Tibial nerve (tissue), 4 donors: ENCODE measurements at regions not wholly inside any gene's neighbourhood (a gene's known extent, or its start where the extent isn't known, plus 50 kb on each side); places are given as distances from the start of the nearest gene placed in this dataset.
"Not testable (repeated sequence)": the region's sequence is repeated elsewhere in the genome, so short reads cannot be mapped to it uniquely, and the experiment has no call there.

ENCODE experiments used
- DNase-seq, 2 donors: peaks; one replicate each; pipeline ENCODE4 v3.0.0-alpha.2; 2019; ENCODE audit warnings: low spot score in 2 of 2
- H3K27ac ChIP-seq, 4 donors: fragments of 200-600 bp; sonication (generic) in 3 of 4; one replicate each; pipeline ENCODE4 v1.5.1; 2017 to 2019; ENCODE audit warnings: mild to moderate bottlenecking in 1 of 4
- H3K27me3 ChIP-seq, 2 donors: fragments of 200-600 bp; sonication (generic) in 1 of 2; one replicate each; pipeline versions ENCODE4 v1.5.1 to v1.6.0; 2017 to 2019
- H3K36me3 ChIP-seq, 3 donors: fragments of 200-600 bp; sonication (generic); one replicate each; pipeline ENCODE4 v1.5.1; 2018 to 2019
- H3K4me1 ChIP-seq, 4 donors: fragments of 200-600 bp; sonication (generic) in 3 of 4; one replicate each; pipeline ENCODE4 v1.5.1; 2017 to 2019
- H3K4me3 ChIP-seq, 4 donors: fragments of 200-600 bp; sonication (generic) in 3 of 4; one replicate each; pipeline ENCODE4 v1.5.1; 2017 to 2019; ENCODE audit warnings: mild to moderate bottlenecking in 1 of 4, moderate library complexity in 1 of 4
- H3K9me3 ChIP-seq, 4 donors: fragments of 200-600 bp; sonication (generic) in 3 of 4; one replicate each; pipeline ENCODE4 v1.5.1; 2017 to 2019
- EP300 ChIP-seq, 2 donors: sonication (generic); formaldehyde crosslinking; IDR thresholded peaks; one replicate each; pipeline ENCODE4 v1.6.1; 2017; ENCODE audit warnings: antibody characterized with exemption in 2 of 2, mild to moderate bottlenecking in 1 of 2
- POLR2A ChIP-seq, 2 donors: fragments of 450-650 bp; IDR thresholded peaks; one replicate each; pipeline ENCODE4 v1.6.1; 2017; ENCODE audit warnings: antibody characterized with exemption in 2 of 2, mild to moderate bottlenecking in 2 of 2, moderate library complexity in 2 of 2
- WGBS, 2 donors: methylation state at CpG; one replicate each; pipeline ENCODE4 v1.1.5; 2018; 5-methylcytosine and 5-hydroxymethylcytosine counted together
- TF ChIP-seq, protein P1 (sequence below), 5 experiments: fragments of 200-600 bp in 3 of 5; fragments of 450-650 bp in 2 of 5; sonication (generic) in 3 of 5; IDR thresholded peaks; one replicate each; pipeline ENCODE4 v1.5.1; 2016 to 2019; ENCODE audit warnings: antibody characterized with exemption in 5 of 5, mild to moderate bottlenecking in 3 of 5, moderate library complexity in 2 of 5

DNA sequence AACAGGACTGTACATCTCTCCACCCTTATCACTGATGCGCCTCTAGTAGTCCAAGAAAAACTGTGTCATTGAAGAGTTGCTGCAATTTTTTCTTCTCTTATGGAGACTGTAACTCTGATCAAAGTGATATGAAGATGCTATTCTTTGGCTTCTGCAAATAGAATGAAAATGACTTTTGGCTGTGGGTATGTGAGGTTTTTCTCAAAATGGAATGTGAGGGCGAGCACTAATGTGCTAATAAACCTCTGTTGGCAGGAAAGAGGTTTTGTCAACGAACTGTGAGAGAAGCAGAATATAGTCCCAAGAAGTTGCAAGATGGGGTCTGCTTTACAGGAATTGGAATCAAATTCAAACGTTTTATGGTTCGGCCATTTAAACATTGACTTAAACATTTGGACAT, 252.0 kb upstream of the GAS1 start:
- no peak for DNase-seq
- TF ChIP-seq POLR2A (IDR thresholded peaks at IDR 0.05) = no peak
- Histone ChIP-seq H3K27me3 (no peaks in the 10 kb centered on the region), H3K4me1 (peaks cover 0 to 27% (median 0%) of the 10 kb centered on the region in 4 donors), H3K9me3 (no peaks in the 10 kb centered on the region), H3K4me3 (no peak overlapping the region), H3K36me3 (no peaks in the 10 kb centered on the region), H3K27ac (no peak overlapping the region)
- WGBS, 2 donors = 66 to 74% methylated on average over 5 of the region's 5 CpGs

DNA sequence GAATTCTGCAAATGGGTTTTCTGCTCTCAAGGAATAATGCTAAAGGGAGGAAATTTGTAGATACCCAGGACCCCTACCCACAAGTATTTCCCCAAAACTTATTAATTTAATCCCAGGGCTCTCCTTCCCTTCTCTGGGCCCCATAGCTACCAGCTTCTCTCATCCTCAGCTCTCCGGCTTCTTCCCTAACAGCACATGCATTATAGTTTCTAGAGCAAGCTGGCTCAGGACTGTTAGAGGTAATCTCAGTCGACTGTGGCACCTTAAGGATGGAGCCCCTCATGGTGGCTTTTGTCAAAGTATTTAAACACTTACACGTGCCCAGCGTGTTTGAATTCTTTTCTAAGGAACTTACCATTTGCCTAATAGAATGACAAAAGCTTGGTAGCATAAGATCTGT, 252.5 kb upstream of the GAS1 start:
- no peak for TF ChIP-seq EP300 (IDR thresholded peaks at IDR 0.05)
- TF ChIP-seq POLR2A (IDR thresholded peaks at IDR 0.05) = no peak
- TF ChIP-seq, protein P1, sequence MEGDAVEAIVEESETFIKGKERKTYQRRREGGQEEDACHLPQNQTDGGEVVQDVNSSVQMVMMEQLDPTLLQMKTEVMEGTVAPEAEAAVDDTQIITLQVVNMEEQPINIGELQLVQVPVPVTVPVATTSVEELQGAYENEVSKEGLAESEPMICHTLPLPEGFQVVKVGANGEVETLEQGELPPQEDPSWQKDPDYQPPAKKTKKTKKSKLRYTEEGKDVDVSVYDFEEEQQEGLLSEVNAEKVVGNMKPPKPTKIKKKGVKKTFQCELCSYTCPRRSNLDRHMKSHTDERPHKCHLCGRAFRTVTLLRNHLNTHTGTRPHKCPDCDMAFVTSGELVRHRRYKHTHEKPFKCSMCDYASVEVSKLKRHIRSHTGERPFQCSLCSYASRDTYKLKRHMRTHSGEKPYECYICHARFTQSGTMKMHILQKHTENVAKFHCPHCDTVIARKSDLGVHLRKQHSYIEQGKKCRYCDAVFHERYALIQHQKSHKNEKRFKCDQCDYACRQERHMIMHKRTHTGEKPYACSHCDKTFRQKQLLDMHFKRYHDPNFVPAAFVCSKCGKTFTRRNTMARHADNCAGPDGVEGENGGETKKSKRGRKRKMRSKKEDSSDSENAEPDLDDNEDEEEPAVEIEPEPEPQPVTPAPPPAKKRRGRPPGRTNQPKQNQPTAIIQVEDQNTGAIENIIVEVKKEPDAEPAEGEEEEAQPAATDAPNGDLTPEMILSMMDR (IDR thresholded peaks at IDR 0.05) = no peak
- Histone ChIP-seq H3K4me1 (peaks cover 0 to 23% (median 0%) of the 10 kb centered on the region in 4 donors), H3K27me3 (no peaks in the 10 kb centered on the region), H3K27ac (no peak overlapping the region), H3K9me3 (no peaks in the 10 kb centered on the region), H3K36me3 (no peaks in the 10 kb centered on the region), H3K4me3 (no peak overlapping the region)
- no peak for DNase-seq
- WGBS, 2 donors = 75 to 83% methylated on average over 4 of the region's 4 CpGs

DNA sequence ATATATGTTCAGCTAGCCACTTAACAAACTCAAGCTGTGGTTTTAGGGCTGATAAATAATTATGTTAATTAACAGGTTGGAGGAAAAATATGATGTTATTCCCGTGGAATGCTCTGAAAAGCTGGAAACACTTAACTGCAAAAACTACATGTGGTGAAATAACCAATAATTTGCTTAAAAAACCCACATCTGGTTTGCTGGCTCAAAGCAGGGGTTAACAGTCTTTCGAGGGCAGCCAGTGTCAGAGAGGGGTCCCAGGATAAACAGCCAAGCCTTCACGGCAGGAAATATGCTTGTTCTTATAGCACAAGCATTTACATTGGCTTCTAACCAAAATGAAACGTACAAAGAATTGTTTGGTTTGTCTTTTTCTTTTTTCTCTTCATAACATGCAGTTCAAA, 254.0 kb upstream of the GAS1 start:
- Histone ChIP-seq H3K4me3 (no peak overlapping the region), H3K27me3 (no peaks in the 10 kb centered on the region), H3K4me1 (peaks cover 0 to 23% (median 0%) of the 10 kb centered on the region in 4 donors), H3K36me3 (no peaks in the 10 kb centered on the region), H3K27ac (no peak overlapping the region), H3K9me3 (no peaks in the 10 kb centered on the region)
- TF ChIP-seq POLR2A (IDR thresholded peaks at IDR 0.05) = no peak
- TF ChIP-seq, protein P1 (IDR thresholded peaks at IDR 0.05) = no peak
- TF ChIP-seq EP300 (IDR thresholded peaks at IDR 0.05) = no peak
- WGBS, 2 donors = 15 to 17% methylated on average over 4 of the region's 4 CpGs
- no peak for DNase-seq

DNA sequence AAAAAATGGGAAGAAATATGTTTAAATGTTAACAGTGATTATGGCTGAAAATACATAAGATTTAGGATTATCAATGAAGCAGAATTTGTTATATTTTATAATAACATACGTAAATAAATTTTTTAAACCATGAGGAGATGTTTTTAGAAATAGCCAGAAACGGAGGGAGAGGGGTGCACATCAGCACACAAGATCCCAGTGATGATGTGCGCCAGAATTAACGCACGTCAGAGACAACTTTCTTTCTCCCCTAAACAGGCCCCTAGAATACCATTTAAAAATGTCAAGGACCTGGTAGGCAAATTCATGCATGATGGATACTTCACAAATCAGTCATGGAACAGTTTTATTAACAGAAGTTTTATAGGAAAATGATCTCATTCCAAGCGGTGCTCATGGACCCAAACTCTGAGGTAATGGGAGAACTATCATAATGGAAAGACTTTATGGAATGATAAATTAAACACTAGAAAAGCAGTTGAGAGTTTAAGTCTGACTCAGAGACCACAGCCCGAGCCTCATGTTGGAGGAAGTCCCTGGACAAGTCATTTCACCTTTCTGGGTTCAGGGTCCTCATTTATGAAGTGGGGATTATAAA, 258.9 kb upstream of the GAS1 start:
- H3K9me3 ChIP-seq = no peaks in the 10 kb centered on the region
- H3K27ac ChIP-seq = no peak overlapping the region
- H3K36me3 ChIP-seq = no peaks in the 10 kb centered on the region
- 84 to 86% methylated on average over 7 of the region's 7 CpGs for WGBS, 2 donors
- peaks cover 0 to 6% (median 0%) of the 10 kb centered on the region in 4 donors for H3K4me1 ChIP-seq
- H3K27me3 ChIP-seq = no peaks in the 10 kb centered on the region
- no peak overlapping the region for H3K4me3 ChIP-seq
- TF ChIP-seq POLR2A (IDR thresholded peaks at IDR 0.05) = no peak
- no peak for TF ChIP-seq EP300 (IDR thresholded peaks at IDR 0.05)
- TF ChIP-seq, protein P1 (IDR thresholded peaks at IDR 0.05) = no peak
- no peak for DNase-seq

DNA sequence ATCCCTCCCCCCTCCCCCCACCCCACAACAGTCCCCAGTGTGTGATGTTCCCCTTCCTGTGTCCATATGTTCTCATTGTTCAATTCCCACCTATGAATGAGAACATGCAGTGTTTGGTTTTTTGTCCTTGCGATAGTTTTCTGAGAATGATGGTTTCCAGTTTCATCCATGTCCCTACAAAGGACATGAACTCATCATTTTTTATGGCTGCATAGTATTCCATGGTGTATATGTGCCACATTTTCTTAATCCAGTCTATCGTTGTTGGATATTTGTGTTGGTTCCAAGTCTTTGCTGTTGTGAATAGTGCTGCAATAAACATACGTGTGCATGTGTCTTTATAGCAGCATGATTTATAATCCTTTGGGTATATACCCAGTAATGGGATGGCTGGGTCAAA, 263.4 kb upstream of the GAS1 start:
- not testable (repeated sequence) for H3K27ac ChIP-seq, H3K27me3 ChIP-seq, H3K4me3 ChIP-seq, H3K9me3 ChIP-seq, H3K4me1 ChIP-seq, H3K36me3 ChIP-seq, DNase-seq
- 89 to 91% methylated on average over 3 of the region's 3 CpGs for WGBS, 2 donors

DNA sequence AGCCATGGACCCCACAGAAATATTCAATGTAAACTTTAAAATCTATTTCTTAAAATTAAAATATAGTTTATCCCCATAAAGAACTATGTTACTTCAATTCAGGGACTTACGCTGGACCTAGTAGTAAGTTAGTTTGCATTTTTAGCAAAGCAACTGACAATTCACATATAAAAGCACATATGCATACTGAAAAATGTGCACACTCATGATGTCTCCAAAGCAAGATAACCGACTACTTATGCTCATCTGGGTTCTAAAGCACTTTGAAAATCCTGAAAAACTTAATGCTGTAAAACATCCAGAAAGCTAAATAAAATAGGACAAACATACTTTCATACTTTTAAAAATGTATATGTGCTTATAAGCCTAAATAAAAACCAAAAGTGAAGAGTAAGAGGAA, 264.4 kb upstream of the GAS1 start:
- Histone ChIP-seq H3K9me3 (no peaks in the 10 kb centered on the region), H3K27me3 (no peaks in the 10 kb centered on the region), H3K36me3 (no peaks in the 10 kb centered on the region), H3K4me1 (peaks cover 0 to 5% (median 0%) of the 10 kb centered on the region in 4 donors), H3K27ac (no peak overlapping the region), H3K4me3 (no peak overlapping the region)
- DNase-seq = no peak
- WGBS, 2 donors = 95 to 96% methylated on average over 2 of the region's 2 CpGs
- TF ChIP-seq EP300 (IDR thresholded peaks at IDR 0.05) (no peak), POLR2A (IDR thresholded peaks at IDR 0.05) (no peak)
- TF ChIP-seq, protein P1 (IDR thresholded peaks at IDR 0.05) = no peak
